Urinary bladder (tissue), 3 donors: ENCODE measurements at regions not wholly inside any gene's neighbourhood (a gene's known extent, or its start where the extent isn't known, plus 50 kb on each side); places are given as distances from the start of the nearest gene placed in this dataset.
A peak's percentile ranks its signal among the peaks of the same experiment; 100 is the strongest.

Experiments used
- DNase-seq: peaks from one replicate; pipeline ENCODE4 v3.0.0-alpha.2; 2015; ENCODE audit errors: extremely low spot score
- H3K27ac ChIP-seq: one replicate; pipeline ENCODE4 v1.5.1; 2013; ENCODE audit warnings: low read depth, mild to moderate bottlenecking, moderate library complexity
- H3K36me3 ChIP-seq: one replicate; pipeline ENCODE4 v1.6.1; 2013; ENCODE audit warnings: mild to moderate bottlenecking, moderate library complexity; ENCODE audit not compliant: insufficient read depth
- H3K4me1 ChIP-seq: one replicate; pipeline ENCODE4 v1.6.1; 2013; ENCODE audit warnings: mild to moderate bottlenecking, moderate library complexity; ENCODE audit not compliant: insufficient read depth
- H3K4me3 ChIP-seq: one replicate; pipeline ENCODE4 v1.5.1; 2013; ENCODE audit warnings: low read depth, low read length
- WGBS: extraction: QIAGEN DNeasy Blood & Tissue Kit; methylation state at CpG from one replicate; pipeline ENCODE4 v1.1.7; 2013; 5-methylcytosine and 5-hydroxymethylcytosine counted together
- donor health status: healthy with polysubstance abuse.
- donor health status: healthy.

GRCh38 chr13:85616275-85616674 lies 182.9 kb downstream of the SLITRK6 start:
- Histone ChIP-seq H3K4me3 (no peak overlapping the region), H3K27ac (no peak overlapping the region), H3K4me1 (no peaks in the 10 kb centered on the region), H3K36me3 (no peaks in the 10 kb centered on the region)
- WGBS, result 86% methylated on average over 2 of the region's 2 CpGs
- no peak for DNase-seq

GRCh38 chr13:85615031-85615430 lies 184.2 kb downstream of the SLITRK6 start:
- 43% methylated on average over 2 of the region's 2 CpGs for WGBS
- H3K4me1 ChIP-seq, result no peaks in the 10 kb centered on the region
- no peak overlapping the region for H3K4me3 ChIP-seq
- H3K27ac ChIP-seq, result no peak overlapping the region
- no peaks in the 10 kb centered on the region for H3K36me3 ChIP-seq
- DNase-seq, result no peak

- no peaks in the 10 kb centered on the region for H3K4me1 ChIP-seq
- WGBS, result 26% methylated on average over 2 of the region's 2 CpGs
Measured at GRCh38 chr13:85610024-85610423, 189.2 kb downstream of the SLITRK6 start.

GRCh38 chr13:85608255-85608829 lies 190.9 kb downstream of the SLITRK6 start:
- no peaks in the 10 kb centered on the region for H3K36me3 ChIP-seq
- no peak overlapping the region for H3K4me3 ChIP-seq
- DNase-seq, result no peak
- H3K27ac ChIP-seq, result no peak overlapping the region
- no peaks in the 10 kb centered on the region for H3K4me1 ChIP-seq
- WGBS, result 88% methylated on average over 7 of the region's 7 CpGs

More at GRCh38 chr13:85610024-85610423, 189.2 kb downstream of the SLITRK6 start:
- no peaks in the 10 kb centered on the region for H3K36me3 ChIP-seq
- no peak overlapping the region for H3K27ac ChIP-seq
- DNase-seq, result no peak
- H3K4me3 ChIP-seq, result no peak overlapping the region

GRCh38 chr13:85603735-85604134 lies 195.5 kb downstream of the SLITRK6 start:
- Histone ChIP-seq H3K4me1 (no peaks in the 10 kb centered on the region), H3K36me3 (no peaks in the 10 kb centered on the region), H3K27ac (no peak overlapping the region), H3K4me3 (no peak overlapping the region)
- 90% methylated on average over 1 of the region's 1 CpG for WGBS
- DNase-seq, result no peak

- Histone ChIP-seq H3K4me3 (no peak overlapping the region), H3K4me1 (no peaks in the 10 kb centered on the region), H3K27ac (peak overlapping the region; percentile 2), H3K36me3 (no peaks in the 10 kb centered on the region)
- no peak for DNase-seq
- WGBS, result 48% methylated on average over 2 of the region's 2 CpGs
Measured at GRCh38 chr13:85601526-85601925, 197.7 kb downstream of the SLITRK6 start.

- 93% methylated on average over 4 of the region's 4 CpGs for WGBS
- H3K36me3 ChIP-seq, result no peaks in the 10 kb centered on the region
- H3K4me1 ChIP-seq, result no peaks in the 10 kb centered on the region
- no peak overlapping the region for H3K27ac ChIP-seq
- no peak for DNase-seq
- no peak overlapping the region for H3K4me3 ChIP-seq
Measured at GRCh38 chr13:85597790-85598500, 201.3 kb downstream of the SLITRK6 start.

- Histone ChIP-seq H3K27ac (no peak overlapping the region), H3K4me1 (peaks cover 2% of the 10 kb centered on the region), H3K4me3 (no peak overlapping the region), H3K36me3 (no peaks in the 10 kb centered on the region)
- no peak for DNase-seq
- 91% methylated on average over 2 of the region's 2 CpGs for WGBS
Measured at GRCh38 chr13:85592211-85592610, 207.0 kb downstream of the SLITRK6 start.

- Histone ChIP-seq H3K4me3 (no peak overlapping the region), H3K27ac (no peak overlapping the region), H3K36me3 (no peaks in the 10 kb centered on the region), H3K4me1 (peaks cover 2% of the 10 kb centered on the region)
- DNase-seq, result no peak
- 82% methylated on average over 2 of the region's 2 CpGs for WGBS
Measured at GRCh38 chr13:85590231-85590931, 208.8 kb downstream of the SLITRK6 start.

- H3K36me3 ChIP-seq, result no peaks in the 10 kb centered on the region
- H3K27ac ChIP-seq, result no peak overlapping the region
- H3K4me3 ChIP-seq, result no peak overlapping the region
- 90% methylated on average over 5 of the region's 5 CpGs for WGBS
- DNase-seq, result no peak
- peaks cover 2% of the 10 kb centered on the region for H3K4me1 ChIP-seq
Measured at GRCh38 chr13:85589021-85589420, 210.2 kb downstream of the SLITRK6 start.

GRCh38 chr13:85588359-85588758 lies 210.9 kb downstream of the SLITRK6 start:
- Histone ChIP-seq H3K27ac (no peak overlapping the region), H3K36me3 (no peaks in the 10 kb centered on the region), H3K4me1 (peaks cover 2% of the 10 kb centered on the region), H3K4me3 (no peak overlapping the region)
- DNase-seq, result no peak
- WGBS, result 89% methylated on average over 3 of the region's 3 CpGs

- no peak for DNase-seq
Measured at GRCh38 chr13:85586856-85587255, 212.4 kb downstream of the SLITRK6 start.

GRCh38 chr13:85586422-85586831 lies 212.8 kb downstream of the SLITRK6 start:
- Histone ChIP-seq H3K4me1 (peaks cover 2% of the 10 kb centered on the region), H3K36me3 (no peaks in the 10 kb centered on the region), H3K4me3 (no peak overlapping the region), H3K27ac (no peak overlapping the region)
- 22% methylated on average over 1 of the region's 1 CpG for WGBS
- DNase-seq, result no peak

More at GRCh38 chr13:85586856-85587255, 212.4 kb downstream of the SLITRK6 start:
- Histone ChIP-seq H3K36me3 (no peaks in the 10 kb centered on the region), H3K27ac (no peak overlapping the region), H3K4me3 (no peak overlapping the region), H3K4me1 (peaks cover 2% of the 10 kb centered on the region)

- 76% methylated on average over 1 of the region's 1 CpG for WGBS
- no peak overlapping the region for H3K27ac ChIP-seq
- H3K4me3 ChIP-seq, result no peak overlapping the region
- no peaks in the 10 kb centered on the region for H3K36me3 ChIP-seq
- no peaks in the 10 kb centered on the region for H3K4me1 ChIP-seq
- no peak for DNase-seq
Measured at GRCh38 chr13:85582890-85583289, 216.3 kb downstream of the SLITRK6 start.
